Heart right ventricle (tissue), 16 donors: ENCODE measurements at regions not wholly inside any gene's neighbourhood (a gene's known extent, or its start where the extent isn't known, plus 50 kb on each side); places are given as distances from the start of the nearest gene placed in this dataset.

Experiments used
- ATAC-seq, 8 donors: fragments of 200-7000 bp; cut with Tn5 transposase; one replicate each; pipeline ENCODE4 v1.9.1; 2020; ENCODE audit warnings: mild to moderate bottlenecking in 8 of 8, moderate library complexity in 8 of 8, moderate number of reproducible peaks in 1 of 8
- DNase-seq, 2 donors: peaks; one replicate each; pipeline ENCODE4 v3.0.0-alpha.2; 2020
- H3K27ac ChIP-seq, 10 donors: fragments of 200-600 bp; sonication (generic) in 2 of 10; one replicate each; pipeline versions ENCODE4 v1.5.0 to v1.8.0; 2020 to 2022; ENCODE audit warnings: mild to moderate bottlenecking in 3 of 10
- H3K27me3 ChIP-seq, 7 donors: fragments of 200-600 bp; one replicate each; pipeline ENCODE4 v1.8.0; 2021 to 2022; ENCODE audit warnings: mild to moderate bottlenecking in 2 of 7
- H3K36me3 ChIP-seq, 9 donors: fragments of 200-600 bp; sonication (generic) in 1 of 9; one replicate each; pipeline versions ENCODE4 v1.5.0 to v1.8.0; 2020 to 2022; ENCODE audit warnings: mild to moderate bottlenecking in 2 of 9
- H3K4me1 ChIP-seq, 9 donors: fragments of 200-600 bp; sonication (generic) in 1 of 9; one replicate each; pipeline versions ENCODE4 v1.5.0 to v1.8.0; 2020 to 2022; ENCODE audit warnings: mild to moderate bottlenecking in 4 of 9
- H3K4me3 ChIP-seq, 10 donors: fragments of 200-600 bp; sonication (generic) in 2 of 10; one replicate each; pipeline versions ENCODE4 v1.5.0 to v1.8.0; 2020 to 2022; ENCODE audit warnings: mild to moderate bottlenecking in 7 of 10, moderate library complexity in 2 of 10
- H3K9me3 ChIP-seq, 11 donors: fragments of 200-600 bp in 10 of 11; sonication (generic) in 2 of 11; one replicate each; pipeline versions ENCODE4 v1.5.0 to v1.8.0; 2013 to 2022; ENCODE audit warnings: mild to moderate bottlenecking in 2 of 11, control low read depth in 1 of 11, moderate library complexity in 1 of 11
- WGBS, 2 donors: extraction: QIAGEN DNeasy Blood & Tissue Kit; methylation state at CpG; one replicate each; pipeline ENCODE4 v1.1.7; 2013; ENCODE audit warnings: inconsistent platforms in 1 of 2; 5-methylcytosine and 5-hydroxymethylcytosine counted together
- intact Hi-C, 10 donors: fragments of 100-400 bp; cut with DNase I; formaldehyde crosslinking; loops; one replicate each; pipeline versions ENCODE4 v1.11.1 to v1.14.2; 2022
- TF ChIP-seq, protein P1 (sequence below), 9 donors: fragments of 200-600 bp; sonication (generic) in 2 of 9; IDR thresholded peaks; one replicate each; pipeline versions ENCODE4 v1.5.0 to v1.8.0; 2021 to 2022; ENCODE audit warnings: antibody characterized with exemption in 9 of 9, mild to moderate bottlenecking in 5 of 9, moderate library complexity in 1 of 9
- donor health status: Arrhythmogenic right ventricular cardiomyopathy.
- donor health status: ischemic (EF 13 %, LVEDD 7.1; RV severe dilation, severe dysfunction).
- donor health status: healthy with polysubstance abuse.
- donor health status: DM: no; HTN: yes; CAD: no.
- donor health status: DM: no; HTN: no; CAD: no.
- donor health status: ischemic (EF 25% LVEDD 6.9; RV normal size, moderate dysfunction).
- donor health status: ischemic (EF 25% LVEDD 5.7; RV mildly dilated, moderate dysfunction).
- donor health status: healthy.
- donor health status: DM: yes; HTN: yes; CAD: no.
- donor health status: Ischemic cardiomyopathy.
- donor health status: ischemic (EF 35%, LVEDD 5.7; RV mildly dilated, moderate dysfunction).
- donor health status: nonischemic (EF 11% LVEDD 7.7; RV severe dilation, severe dysfunction).
- donor health status: DM: yes; HTN: yes; CAD: no.
- donor health status: PGD.
- donor health status: ischemic (EF 29% LVEDD 5.4; RV normal size, mild dysfunction).
- donor health status: nonischemic (EF 23%, LVEDD 6.1; RV moderate dilation, normal function).

DNA sequence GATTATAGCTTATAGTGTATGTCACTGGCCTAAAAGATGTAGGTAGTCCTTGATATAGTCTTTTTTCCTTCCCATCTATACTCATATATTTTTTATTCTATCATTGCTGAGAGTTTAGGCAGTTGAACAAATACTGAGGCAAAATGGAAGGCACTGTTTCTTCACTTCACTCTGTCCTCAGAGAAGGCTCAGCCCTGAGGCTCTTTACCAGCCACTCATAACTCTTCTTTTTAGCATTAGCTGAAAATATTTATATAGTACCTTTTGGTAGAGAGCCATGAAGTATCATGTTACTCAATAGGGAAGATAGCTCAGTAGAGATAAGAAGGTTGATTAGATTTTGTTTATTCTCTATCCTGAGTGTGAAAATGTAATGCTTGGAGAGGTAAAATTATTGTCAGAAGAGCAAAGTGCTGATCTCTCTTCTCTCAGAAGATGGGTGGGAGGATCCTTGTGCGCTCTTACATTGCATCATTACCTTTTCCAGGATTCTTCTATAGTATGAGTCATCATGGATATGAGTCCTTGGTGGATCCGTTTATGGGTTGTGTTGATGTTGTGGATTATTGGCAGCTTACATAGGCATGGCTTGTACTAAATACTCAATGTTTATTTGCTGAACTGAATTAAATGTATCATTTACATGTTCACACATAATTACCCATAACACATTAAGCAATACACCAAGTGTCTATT lies 88.1 kb downstream of the ANXA1 start:
- Histone ChIP-seq H3K4me3 (no peak overlapping the region), H3K4me1 (peaks cover 0 to 15% (median 0%) of the 10 kb centered on the region in 9 donors), H3K27me3 (peaks cover 0 to 5% (median 0%) of the 10 kb centered on the region in 7 donors), H3K27ac (no peak overlapping the region), H3K36me3 (no peaks in the 10 kb centered on the region), H3K9me3 (no peaks in the 10 kb centered on the region)
- ATAC-seq: no peak
- DNase-seq: no peak
- intact Hi-C loops: no loop called here
- WGBS, 2 donors: 79 to 81% methylated on average over 2 of the region's 2 CpGs
- TF ChIP-seq, protein P1, sequence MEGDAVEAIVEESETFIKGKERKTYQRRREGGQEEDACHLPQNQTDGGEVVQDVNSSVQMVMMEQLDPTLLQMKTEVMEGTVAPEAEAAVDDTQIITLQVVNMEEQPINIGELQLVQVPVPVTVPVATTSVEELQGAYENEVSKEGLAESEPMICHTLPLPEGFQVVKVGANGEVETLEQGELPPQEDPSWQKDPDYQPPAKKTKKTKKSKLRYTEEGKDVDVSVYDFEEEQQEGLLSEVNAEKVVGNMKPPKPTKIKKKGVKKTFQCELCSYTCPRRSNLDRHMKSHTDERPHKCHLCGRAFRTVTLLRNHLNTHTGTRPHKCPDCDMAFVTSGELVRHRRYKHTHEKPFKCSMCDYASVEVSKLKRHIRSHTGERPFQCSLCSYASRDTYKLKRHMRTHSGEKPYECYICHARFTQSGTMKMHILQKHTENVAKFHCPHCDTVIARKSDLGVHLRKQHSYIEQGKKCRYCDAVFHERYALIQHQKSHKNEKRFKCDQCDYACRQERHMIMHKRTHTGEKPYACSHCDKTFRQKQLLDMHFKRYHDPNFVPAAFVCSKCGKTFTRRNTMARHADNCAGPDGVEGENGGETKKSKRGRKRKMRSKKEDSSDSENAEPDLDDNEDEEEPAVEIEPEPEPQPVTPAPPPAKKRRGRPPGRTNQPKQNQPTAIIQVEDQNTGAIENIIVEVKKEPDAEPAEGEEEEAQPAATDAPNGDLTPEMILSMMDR (IDR thresholded peaks at IDR 0.05): no peak

DNA sequence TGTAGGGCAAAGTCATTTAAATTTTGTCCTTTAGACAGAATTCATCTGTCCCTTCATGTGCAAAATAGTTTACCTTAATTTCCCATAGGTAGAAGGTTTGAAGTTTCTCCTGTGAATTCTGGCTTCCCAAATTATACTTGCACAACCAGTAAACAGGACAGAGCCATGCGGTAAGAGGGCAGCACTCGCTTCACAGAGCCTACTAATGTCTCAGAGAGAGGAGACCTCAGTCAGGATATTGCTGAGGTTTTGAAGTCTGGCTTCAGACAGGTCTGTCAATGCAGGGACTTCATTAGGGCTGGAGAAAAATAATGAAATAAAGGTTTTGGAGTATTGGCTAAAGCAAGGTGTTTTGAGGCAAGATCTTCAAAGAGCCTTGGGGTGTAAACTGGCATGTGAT lies 91.4 kb downstream of the ANXA1 start:
- H3K9me3 ChIP-seq: no peaks in the 10 kb centered on the region
- intact Hi-C loops: no loop called here
- H3K4me3 ChIP-seq: no peak overlapping the region
- H3K27me3 ChIP-seq: no peaks in the 10 kb centered on the region
- WGBS, 2 donors: 73% methylated on average over 2 of the region's 2 CpGs
- DNase-seq (no peak), ATAC-seq (no peak)
- no peak overlapping the region for H3K27ac ChIP-seq
- no peaks in the 10 kb centered on the region for H3K4me1 ChIP-seq
- TF ChIP-seq, protein P1 (IDR thresholded peaks at IDR 0.05): no peak
- no peaks in the 10 kb centered on the region for H3K36me3 ChIP-seq

DNA sequence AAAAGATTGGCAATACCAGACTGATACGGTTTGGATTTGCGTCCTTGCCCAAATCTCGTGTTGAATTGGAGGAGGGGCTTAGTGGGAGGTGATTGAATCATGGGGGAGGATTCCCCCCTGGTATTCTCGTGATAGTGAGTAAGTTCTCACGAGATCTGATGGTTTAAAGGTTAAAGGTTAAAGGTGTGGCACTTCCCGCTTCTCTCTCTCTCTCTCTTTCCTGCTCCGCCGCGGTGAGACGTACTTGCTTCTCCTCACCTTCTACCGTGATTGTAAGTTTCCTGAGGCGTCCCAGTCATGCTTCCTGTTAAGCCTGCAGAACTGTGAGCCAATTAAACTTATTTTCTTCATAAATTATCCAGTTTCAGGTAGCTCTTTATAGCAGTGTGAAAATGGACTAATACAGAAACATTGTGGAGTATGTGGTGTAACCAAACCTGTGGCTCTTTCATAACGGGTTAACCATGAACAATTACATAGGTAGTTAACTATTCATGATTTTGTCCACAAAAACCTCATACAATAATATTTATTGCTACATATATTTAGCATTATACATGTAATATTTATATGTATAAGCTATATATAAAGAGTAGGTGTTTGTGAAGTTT lies 107.5 kb downstream of the ANXA1 start:
- ATAC-seq (no peak), DNase-seq (no peak)
- no peaks in the 10 kb centered on the region for H3K9me3 ChIP-seq
- intact Hi-C loops: no loop called here
- H3K27me3 ChIP-seq: no peaks in the 10 kb centered on the region
- H3K4me3 ChIP-seq: no peak overlapping the region
- H3K36me3 ChIP-seq: no peaks in the 10 kb centered on the region
- H3K27ac ChIP-seq: no peak overlapping the region
- WGBS, 2 donors: 82 to 83% methylated on average over 13 of the region's 13 CpGs
- H3K4me1 ChIP-seq: no peaks in the 10 kb centered on the region
- TF ChIP-seq, protein P1 (IDR thresholded peaks at IDR 0.05): no peak

DNA sequence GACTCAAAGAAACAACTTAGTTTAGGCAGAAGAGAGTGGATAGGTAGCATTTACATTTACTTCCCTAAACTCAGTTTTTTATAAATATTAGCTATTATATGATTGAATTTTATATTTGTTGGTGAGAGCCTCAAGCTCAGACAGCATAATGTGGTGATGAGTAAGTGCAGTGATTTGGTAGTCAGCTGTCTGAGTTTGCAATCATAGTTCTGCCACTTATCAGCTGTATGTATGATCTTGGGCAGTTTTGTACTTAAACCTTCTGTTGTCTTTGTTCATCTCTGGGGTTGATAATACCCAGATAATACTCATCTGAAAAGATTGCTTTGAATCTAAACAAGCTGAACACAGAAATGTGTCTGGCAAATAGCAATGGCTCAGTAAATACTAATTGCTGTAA lies 108.8 kb downstream of the ANXA1 start:
- ATAC-seq (no peak), DNase-seq (no peak)
- H3K27ac ChIP-seq: no peak overlapping the region
- H3K9me3 ChIP-seq: no peaks in the 10 kb centered on the region
- TF ChIP-seq, protein P1 (IDR thresholded peaks at IDR 0.05): no peak
- H3K4me3 ChIP-seq: no peak overlapping the region
- no peaks in the 10 kb centered on the region for H3K27me3 ChIP-seq
- no peaks in the 10 kb centered on the region for H3K36me3 ChIP-seq
- intact Hi-C loops: loop anchor here in 1 of 10 donors (10.0 kb wide), 1 partner anchor 304 kb away; no protein-coding TSS in a partner anchor
- no peaks in the 10 kb centered on the region for H3K4me1 ChIP-seq
